Gastrocnemius medialis (tissue), 4 donors: ENCODE measurements at regions not wholly inside any gene's neighbourhood (a gene's known extent, or its start where the extent isn't known, plus 50 kb on each side); places are given as distances from the start of the nearest gene placed in this dataset.
A peak's percentile ranks its signal among the peaks of the same experiment; 100 is the strongest.

Experiments used
- ATAC-seq, 2 donors: fragments of 150-250 bp; one replicate each; pipeline ENCODE4 v1.9.1; 2016
- DNase-seq, 2 donors: peaks; one replicate each; pipeline ENCODE4 v3.0.0-alpha.2; 2019
- H3K27ac ChIP-seq, 4 donors: fragments of 200-600 bp; sonication (generic); 1 replicate in 1 of 4; 2 replicates in 3 of 4; pipeline ENCODE4 v1.5.1; 2016 to 2018; ENCODE audit warnings: mild to moderate bottlenecking in 2 of 4, moderate library complexity in 1 of 4
- H3K27me3 ChIP-seq, 3 donors: fragments of 200-600 bp; sonication (generic) in 2 of 3; 1 replicate in 1 of 3; 2 replicates in 2 of 3; pipeline versions ENCODE4 v1.5.1 to v1.6.0; 2016 to 2019; ENCODE audit warnings: mild to moderate bottlenecking in 1 of 3, moderate library complexity in 1 of 3
- H3K36me3 ChIP-seq, 2 donors: fragments of 200-600 bp; sonication (generic) in 1 of 2; one replicate each; pipeline ENCODE4 v1.5.1; 2017 to 2018
- H3K4me1 ChIP-seq, 2 donors: fragments of 200-600 bp; sonication (generic) in 1 of 2; one replicate each; pipeline ENCODE4 v1.5.1; 2016 to 2017; ENCODE audit warnings: mild to moderate bottlenecking in 2 of 2
- H3K4me3 ChIP-seq, 4 donors: fragments of 200-600 bp; sonication (generic) in 3 of 4; 1 replicate in 1 of 4; 2 replicates in 3 of 4; pipeline ENCODE4 v1.5.1; 2016 to 2019; ENCODE audit warnings: mild to moderate bottlenecking in 2 of 4
- H3K9me3 ChIP-seq, 3 donors: fragments of 200-600 bp; sonication (generic) in 2 of 3; 1 replicate in 1 of 3; 2 replicates in 2 of 3; pipeline ENCODE4 v1.5.1; 2016 to 2019
- POLR2A ChIP-seq, 2 donors: fragments of 450-650 bp; IDR thresholded peaks; one replicate each; pipeline ENCODE4 v1.6.1; 2017; ENCODE audit warnings: antibody characterized with exemption in 2 of 2, mild to moderate bottlenecking in 2 of 2, moderate library complexity in 2 of 2
- in situ Hi-C, 4 donors: fragments of 200-750 bp; cut with MboI; loops; one replicate each; pipeline versions ENCODE4 v1.15.0 to v1.8.0; 2017; ENCODE audit warnings: low sequenced_read_pairs in 4 of 4
- intact Hi-C: fragments of 100-400 bp; cut with DNase I; formaldehyde crosslinking; loops from one replicate; pipeline ENCODE4 v1.15.1; 2023; ENCODE audit warnings: low total_unique reads
- TF ChIP-seq, protein P1 (sequence below), 5 experiments: fragments of 450-650 bp in 3 of 5; fragments of 200-600 bp in 2 of 5; sonication (generic) in 2 of 5; IDR thresholded peaks in 4 of 5; conservative IDR thresholded peaks in 1 of 5; 1 replicate in 4 of 5; 2 replicates in 1 of 5; pipeline ENCODE4 v1.5.1; 2016 to 2019; ENCODE audit warnings: antibody characterized with exemption in 5 of 5, mild to moderate bottlenecking in 3 of 5, moderate library complexity in 3 of 5

DNA sequence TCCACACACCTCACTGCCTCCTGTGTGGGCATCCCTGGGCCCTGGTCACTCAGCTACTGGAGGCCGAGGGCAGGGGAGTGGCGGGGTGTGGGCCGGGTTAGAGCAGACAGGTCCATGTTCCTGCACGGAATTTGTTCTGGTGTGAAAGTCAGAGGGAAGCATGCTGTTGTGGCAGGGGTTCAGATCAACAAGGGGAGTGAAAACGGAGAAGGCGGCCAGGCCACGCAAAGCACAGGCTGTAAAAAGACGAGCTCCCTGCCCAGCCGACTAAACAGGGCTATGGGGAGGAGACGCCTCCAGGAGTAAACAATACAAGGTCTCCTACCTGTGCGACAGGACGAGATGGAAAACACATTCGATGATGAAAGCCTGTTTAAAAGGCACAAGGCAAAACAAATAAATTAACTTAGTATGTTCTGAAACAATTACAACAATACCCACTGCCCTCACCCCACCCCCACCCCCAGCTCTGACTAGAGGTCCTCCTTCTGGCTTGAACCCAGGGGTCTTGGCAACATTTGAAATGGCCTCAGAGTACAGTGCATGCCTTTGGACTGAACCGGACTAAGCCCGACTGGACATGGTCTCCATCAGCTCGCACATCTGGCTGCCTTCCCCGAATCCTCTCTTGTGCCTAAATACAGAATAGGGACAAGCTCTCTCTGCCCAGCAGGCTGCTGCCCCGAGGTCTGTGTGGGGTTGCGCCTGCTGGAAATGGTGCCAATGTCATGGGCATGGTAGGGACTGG lies 274.9 kb upstream of the DIO3 start:
- Histone ChIP-seq H3K9me3 (no peaks in the 10 kb centered on the region), H3K36me3 (no peaks in the 10 kb centered on the region), H3K4me1 (no peaks in the 10 kb centered on the region), H3K4me3 (no peak overlapping the region), H3K27ac (no peak overlapping the region), H3K27me3 (no peaks in the 10 kb centered on the region)
- in situ Hi-C loops (no loop called here), intact Hi-C loops (no loop called here)
- ATAC-seq = no peak
- DNase-seq = no peak
- no peak for TF ChIP-seq POLR2A (IDR thresholded peaks at IDR 0.05)
- TF ChIP-seq, protein P1, sequence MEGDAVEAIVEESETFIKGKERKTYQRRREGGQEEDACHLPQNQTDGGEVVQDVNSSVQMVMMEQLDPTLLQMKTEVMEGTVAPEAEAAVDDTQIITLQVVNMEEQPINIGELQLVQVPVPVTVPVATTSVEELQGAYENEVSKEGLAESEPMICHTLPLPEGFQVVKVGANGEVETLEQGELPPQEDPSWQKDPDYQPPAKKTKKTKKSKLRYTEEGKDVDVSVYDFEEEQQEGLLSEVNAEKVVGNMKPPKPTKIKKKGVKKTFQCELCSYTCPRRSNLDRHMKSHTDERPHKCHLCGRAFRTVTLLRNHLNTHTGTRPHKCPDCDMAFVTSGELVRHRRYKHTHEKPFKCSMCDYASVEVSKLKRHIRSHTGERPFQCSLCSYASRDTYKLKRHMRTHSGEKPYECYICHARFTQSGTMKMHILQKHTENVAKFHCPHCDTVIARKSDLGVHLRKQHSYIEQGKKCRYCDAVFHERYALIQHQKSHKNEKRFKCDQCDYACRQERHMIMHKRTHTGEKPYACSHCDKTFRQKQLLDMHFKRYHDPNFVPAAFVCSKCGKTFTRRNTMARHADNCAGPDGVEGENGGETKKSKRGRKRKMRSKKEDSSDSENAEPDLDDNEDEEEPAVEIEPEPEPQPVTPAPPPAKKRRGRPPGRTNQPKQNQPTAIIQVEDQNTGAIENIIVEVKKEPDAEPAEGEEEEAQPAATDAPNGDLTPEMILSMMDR (IDR thresholded peaks at IDR 0.05 in 4 of 5, conservative IDR thresholded peaks at IDR 0.05 in 1 of 5) = no peak

DNA sequence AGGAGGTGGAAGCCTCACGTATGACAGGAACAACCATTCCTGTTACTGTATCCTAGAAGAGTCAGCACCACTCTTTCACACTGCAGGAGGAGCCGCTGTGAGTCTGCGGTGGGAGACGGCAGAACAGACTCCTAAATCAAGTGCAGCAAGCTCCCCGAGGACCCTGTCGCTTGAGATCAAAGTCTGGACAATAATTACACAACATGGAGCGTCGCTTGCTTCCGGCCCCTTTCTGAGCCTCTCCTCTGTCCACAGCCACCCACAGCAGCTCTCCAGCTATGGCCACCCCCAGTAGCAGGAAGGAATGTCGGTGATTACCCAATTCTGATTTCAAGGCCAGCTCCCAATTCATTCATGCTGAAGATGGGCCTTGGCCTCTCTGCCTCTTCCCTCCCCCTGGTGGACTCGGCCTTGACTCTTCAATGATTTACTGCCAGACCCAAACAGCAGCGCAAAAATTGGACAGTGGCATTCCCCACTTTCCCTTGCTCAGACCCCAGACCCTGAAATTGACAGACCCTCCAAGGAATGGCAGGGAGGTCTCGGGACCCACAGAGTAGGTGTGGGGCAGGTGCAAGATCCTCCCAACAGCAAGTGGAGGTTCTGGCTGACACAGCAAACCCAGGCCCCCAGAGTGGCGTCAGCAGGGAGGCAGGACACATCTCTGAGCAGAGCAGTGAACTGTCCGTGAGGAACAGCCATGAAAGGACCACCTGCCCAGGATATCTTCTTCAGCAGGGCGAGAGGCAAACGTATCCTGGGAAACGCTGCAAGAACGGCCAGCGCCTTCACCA lies 272.7 kb upstream of the DIO3 start:
- in situ Hi-C loops = no loop called here
- no peak overlapping the region for H3K27ac ChIP-seq
- TF ChIP-seq POLR2A (IDR thresholded peaks at IDR 0.05) = no peak
- TF ChIP-seq, protein P1 (IDR thresholded peaks at IDR 0.05 in 4 of 5, conservative IDR thresholded peaks at IDR 0.05 in 1 of 5) = no peak
- H3K36me3 ChIP-seq = no peaks in the 10 kb centered on the region
- H3K4me1 ChIP-seq = no peaks in the 10 kb centered on the region
- DNase-seq (peak; percentile 14 to 47), ATAC-seq (no peak)
- no peaks in the 10 kb centered on the region for H3K9me3 ChIP-seq
- intact Hi-C loops = no loop called here
- no peak overlapping the region for H3K4me3 ChIP-seq
- no peaks in the 10 kb centered on the region for H3K27me3 ChIP-seq

DNA sequence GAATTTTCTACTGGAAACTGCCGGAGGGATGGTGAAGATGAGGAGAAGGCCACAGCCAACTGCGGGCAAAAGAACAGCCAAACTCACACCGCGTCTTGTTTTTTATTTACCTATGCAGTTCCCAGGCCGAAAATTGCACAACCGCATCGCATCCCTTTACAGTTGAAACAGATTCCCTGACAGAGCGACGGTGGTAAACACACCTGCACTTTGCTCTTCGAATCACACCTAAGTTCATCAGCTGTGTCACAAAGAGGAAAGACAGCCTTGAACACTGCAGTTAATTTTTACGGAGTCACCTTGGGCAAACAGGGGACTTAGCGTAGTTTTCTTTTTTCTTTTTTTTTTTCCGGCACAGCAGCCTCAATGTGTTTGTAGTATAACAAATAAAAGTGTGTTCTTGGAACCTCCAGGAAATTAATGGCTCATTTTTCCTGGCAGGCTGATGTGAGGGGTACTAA lies 272.0 kb upstream of the DIO3 start:
- H3K27ac ChIP-seq = no peak overlapping the region
- DNase-seq (no peak), ATAC-seq (no peak)
- in situ Hi-C loops (no loop called here), intact Hi-C loops (no loop called here)
- H3K4me3 ChIP-seq = no peak overlapping the region
- H3K9me3 ChIP-seq = no peaks in the 10 kb centered on the region
- H3K4me1 ChIP-seq = no peaks in the 10 kb centered on the region
- no peaks in the 10 kb centered on the region for H3K36me3 ChIP-seq
- H3K27me3 ChIP-seq = no peaks in the 10 kb centered on the region
- TF ChIP-seq, protein P1 (IDR thresholded peaks at IDR 0.05 in 4 of 5, conservative IDR thresholded peaks at IDR 0.05 in 1 of 5) = no peak

DNA sequence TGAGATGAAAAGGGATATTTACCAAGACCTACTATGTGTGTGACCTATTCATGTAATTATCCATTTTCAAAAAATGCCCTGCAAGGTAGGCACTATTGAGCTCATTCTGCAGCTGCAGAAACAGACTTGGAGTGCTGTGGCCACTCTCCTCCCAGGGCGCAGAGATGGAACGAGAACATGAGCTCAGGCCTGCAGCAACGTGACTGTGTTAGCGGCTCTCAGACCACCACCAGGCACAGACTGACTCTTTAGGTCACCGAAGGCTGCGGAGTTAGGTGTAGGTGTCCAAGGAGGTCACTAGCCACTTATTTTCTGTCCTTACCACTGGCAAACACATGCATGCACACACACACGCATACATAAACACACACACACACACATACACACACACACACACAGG lies 271.4 kb upstream of the DIO3 start:
- Histone ChIP-seq H3K9me3 (no peaks in the 10 kb centered on the region), H3K27ac (no peak overlapping the region), H3K36me3 (no peaks in the 10 kb centered on the region), H3K4me1 (no peaks in the 10 kb centered on the region), H3K27me3 (no peaks in the 10 kb centered on the region), H3K4me3 (no peak overlapping the region)
- in situ Hi-C loops (no loop called here), intact Hi-C loops (no loop called here)
- ATAC-seq (no peak), DNase-seq (no peak)
- TF ChIP-seq, protein P1 (IDR thresholded peaks at IDR 0.05 in 4 of 5, conservative IDR thresholded peaks at IDR 0.05 in 1 of 5) = no peak
- no peak for TF ChIP-seq POLR2A (IDR thresholded peaks at IDR 0.05)
